Chondrocyte (in vitro differentiated cells): ENCODE measurements at regions not wholly inside any gene's neighbourhood (a gene's known extent, or its start where the extent isn't known, plus 50 kb on each side); places are given as distances from the start of the nearest gene placed in this dataset.

Experiments used
- DNase-seq: peaks from one replicate; pipeline ENCODE4 v3.0.0; 2021; ENCODE audit warnings: mixed read lengths, low spot score
- H3K27ac Mint-ChIP-seq: one replicate; pipeline ENCODE4 v1.8.0; 2021; ENCODE audit warnings: mild to moderate bottlenecking, moderate library complexity, mixed read lengths; ENCODE audit not compliant: unreplicated experiment
- H3K27me3 Mint-ChIP-seq: 2 replicates; pipeline ENCODE4 v1.8.0; 2021; ENCODE audit warnings: low read depth, mixed read lengths
- H3K36me3 Mint-ChIP-seq: 2 replicates; pipeline ENCODE4 v1.8.0; 2021; ENCODE audit warnings: low read depth, mixed read lengths
- H3K4me1 Mint-ChIP-seq: 2 replicates; pipeline ENCODE4 v1.8.0; 2021; ENCODE audit warnings: low read depth, mild to moderate bottlenecking, mixed read lengths
- H3K4me3 Mint-ChIP-seq: one replicate; pipeline ENCODE4 v1.8.0; 2021; ENCODE audit warnings: mild to moderate bottlenecking, moderate library complexity, mixed read lengths; ENCODE audit not compliant: unreplicated experiment
- H3K9me3 Mint-ChIP-seq: 2 replicates; pipeline ENCODE4 v1.8.0; 2021; ENCODE audit warnings: low read depth, mixed read lengths
- CTCF ChIP-seq: fragments of 200-600 bp; sonication (generic); IDR thresholded peaks from 2 replicates; pipeline ENCODE4 v1.5.0; 2021; ENCODE audit warnings: antibody characterized with exemption, mild to moderate bottlenecking, moderate library complexity

DNA sequence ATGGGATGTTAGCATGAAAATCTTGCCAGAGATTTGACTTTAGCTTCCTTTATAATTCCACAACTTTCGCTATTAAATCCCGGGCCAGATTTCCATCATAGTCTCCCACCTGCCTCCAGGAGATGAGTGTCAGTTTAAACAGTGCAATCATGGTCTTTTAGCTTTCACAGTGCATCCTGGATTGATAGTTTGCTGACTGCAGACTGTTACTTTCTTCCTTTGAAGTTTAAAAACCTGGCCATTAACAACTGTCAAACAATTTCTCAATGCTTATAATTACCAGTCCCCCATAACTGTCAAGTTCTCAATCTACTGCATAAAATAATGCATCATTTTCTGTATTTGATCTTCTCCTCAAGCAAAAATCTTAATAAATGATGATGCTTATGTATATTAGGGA is 108.4 kb upstream of the FSTL5 start:
- Mint-ChIP-seq H3K27me3 (no peaks in the 10 kb centered on the region), H3K4me1 (no peaks in the 10 kb centered on the region), H3K4me3 (no peak overlapping the region), H3K27ac (no peak overlapping the region), H3K9me3 (no peaks in the 10 kb centered on the region), H3K36me3 (no peaks in the 10 kb centered on the region)
- no peak for TF ChIP-seq CTCF
- DNase-seq = no peak

DNA sequence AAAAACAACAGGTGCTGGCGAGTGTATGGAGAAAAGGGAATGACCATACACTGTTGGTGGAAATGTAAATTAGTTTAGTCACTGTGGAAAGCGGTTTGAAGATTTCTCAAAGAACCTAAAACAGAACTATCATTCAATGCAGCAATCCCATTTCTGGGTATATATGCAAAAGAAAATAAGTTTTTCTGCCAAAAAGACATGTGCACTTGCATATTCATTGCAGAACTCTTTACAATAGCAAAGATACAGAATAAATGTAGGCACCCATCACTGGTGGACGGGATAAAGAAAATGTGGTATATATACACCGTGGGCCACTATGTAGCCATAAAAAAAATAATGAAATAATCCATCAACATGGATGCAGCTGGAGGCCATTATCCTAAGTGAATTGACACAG is 105.1 kb upstream of the FSTL5 start:
- Mint-ChIP-seq H3K9me3 (peaks cover 17% of the 10 kb centered on the region), H3K4me3 (no peak overlapping the region), H3K36me3 (peaks cover 3% of the 10 kb centered on the region), H3K4me1 (no peaks in the 10 kb centered on the region), H3K27me3 (no peaks in the 10 kb centered on the region), H3K27ac (no peak overlapping the region)
- TF ChIP-seq CTCF = no peak
- no peak for DNase-seq

- Mint-ChIP-seq H3K9me3 (peaks cover 27% of the 10 kb centered on the region), H3K36me3 (peaks cover 3% of the 10 kb centered on the region), H3K4me1 (no peaks in the 10 kb centered on the region), H3K27ac (no peak overlapping the region), H3K4me3 (no peak overlapping the region), H3K27me3 (no peaks in the 10 kb centered on the region)
- no peak for TF ChIP-seq CTCF
- DNase-seq = no peak
Observed at GRCh38 chr4:162265802-162266201, 102.0 kb upstream of the FSTL5 start.

DNA sequence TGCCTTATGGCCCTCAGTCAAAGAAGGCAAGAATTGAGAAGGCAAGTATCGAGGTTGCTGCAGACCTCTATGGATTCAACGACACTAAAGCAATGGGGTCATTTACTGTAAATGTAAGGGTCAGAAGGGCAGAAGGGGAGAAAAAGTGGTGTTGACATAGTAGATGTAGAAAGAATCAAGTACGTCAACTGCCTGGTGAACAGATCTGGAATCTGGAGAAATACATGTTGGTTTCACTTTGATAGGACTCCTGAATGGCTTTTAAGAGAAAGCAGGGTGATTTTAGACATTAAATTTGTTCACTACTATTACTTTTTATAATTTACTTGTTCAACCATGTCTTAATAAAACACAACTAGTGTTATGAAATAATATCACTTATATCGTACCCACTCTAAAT is 81.3 kb upstream of the FSTL5 start:
- Mint-ChIP-seq H3K27ac (no peak overlapping the region), H3K27me3 (no peaks in the 10 kb centered on the region)

GRCh38 chr4:162241857-162242256 is 78.1 kb upstream of the FSTL5 start:
- Mint-ChIP-seq H3K9me3 (no peaks in the 10 kb centered on the region), H3K27ac (no peak overlapping the region), H3K36me3 (no peaks in the 10 kb centered on the region), H3K4me1 (no peaks in the 10 kb centered on the region), H3K4me3 (no peak overlapping the region), H3K27me3 (no peaks in the 10 kb centered on the region)
- no peak for TF ChIP-seq CTCF
- DNase-seq = no peak

More for the DNA sequence above, 81.3 kb upstream of the FSTL5 start:
- H3K36me3 Mint-ChIP-seq = no peaks in the 10 kb centered on the region
- no peaks in the 10 kb centered on the region for H3K4me1 Mint-ChIP-seq
- no peak for DNase-seq
- no peaks in the 10 kb centered on the region for H3K9me3 Mint-ChIP-seq
- TF ChIP-seq CTCF = no peak
- no peak overlapping the region for H3K4me3 Mint-ChIP-seq
